Smooth muscle cell (in vitro differentiated cells): ENCODE measurements at regions not wholly inside any gene's neighbourhood (a gene's known extent, or its start where the extent isn't known, plus 50 kb on each side); places are given as distances from the start of the nearest gene placed in this dataset.

Experiments
- DNase-seq: peaks from one replicate; lab custom pipeline; 2025; ENCODE audit not compliant: unreplicated experiment; lab: John Stamatoyannopoulos, UW
- H2AFZ ChIP-seq: fragments of 200-600 bp; sonication (generic); 2 replicates; pipeline ENCODE4 v1.6.0; 2016; ENCODE audit warnings: antibody characterized with exemption, low read depth, mild to moderate bottlenecking
- H3F3A ChIP-seq: fragments of 200-600 bp; sonication (generic); 2 replicates; pipeline ENCODE4 v1.6.0; 2017; ENCODE audit warnings: antibody characterized with exemption, low read depth
- H3K27ac ChIP-seq: fragments of 200-600 bp; sonication (generic); 2 replicates; pipeline ENCODE4 v1.5.1; 2016; ENCODE audit warnings: low read depth, mild to moderate bottlenecking
- H3K27me3 ChIP-seq: fragments of 200-600 bp; sonication (generic); 2 replicates; pipeline ENCODE4 v1.6.1; 2016; ENCODE audit warnings: low read depth, mild to moderate bottlenecking
- H3K36me3 ChIP-seq: fragments of 200-600 bp; sonication (generic); 2 replicates; pipeline ENCODE4 v1.5.1; 2016; ENCODE audit warnings: low read depth
- H3K4me1 ChIP-seq: fragments of 200-600 bp; sonication (generic); 2 replicates; pipeline ENCODE4 v1.5.1; 2016; ENCODE audit warnings: low read depth
- H3K4me2 ChIP-seq: fragments of 200-600 bp; sonication (generic); 2 replicates; pipeline ENCODE4 v1.6.0; 2016; ENCODE audit warnings: mild to moderate bottlenecking
- H3K4me3 ChIP-seq: fragments of 200-600 bp; sonication (generic); 2 replicates; pipeline ENCODE4 v1.5.1; 2016; ENCODE audit warnings: mild to moderate bottlenecking
- H3K79me2 ChIP-seq: fragments of 200-600 bp; sonication (generic); 2 replicates; pipeline ENCODE4 v1.6.0; 2016; ENCODE audit warnings: low read depth, mild to moderate bottlenecking
- H3K9ac ChIP-seq: fragments of 200-600 bp; sonication (generic); 2 replicates; pipeline ENCODE4 v1.6.0; 2016; ENCODE audit warnings: low read depth
- H3K9me3 ChIP-seq: fragments of 200-600 bp; sonication (generic); replicated peaks from 2 replicates; pipeline ENCODE4 v1.5.1; 2016; ENCODE audit warnings: low read depth
- H4K20me1 ChIP-seq: fragments of 200-600 bp; sonication (generic); 2 replicates; pipeline ENCODE4 v1.6.0; 2016; ENCODE audit warnings: low read depth
- CTCF ChIP-seq: fragments of 200-600 bp; sonication (generic); IDR thresholded peaks from 2 replicates; pipeline ENCODE4 v1.5.1; 2017; ENCODE audit warnings: borderline replicate concordance, mild to moderate bottlenecking, antibody characterized with exemption; ENCODE audit not compliant: insufficient read depth, poor library complexity, severe bottlenecking
- WGBS: methylation state at CpG from one replicate; pipeline ENCODE4 v1.1.7; 2016; ENCODE audit warnings: low lambda C conversion rate; 5-methylcytosine and 5-hydroxymethylcytosine counted together

- Histone ChIP-seq H3K79me2 (no peaks in the 10 kb centered on the region), H3K36me3 (no peaks in the 10 kb centered on the region), H3K4me3 (no peak overlapping the region), H3K4me1 (no peaks in the 10 kb centered on the region), H3K27ac (no peak overlapping the region), H3K27me3 (peaks cover 34% of the 10 kb centered on the region), H3K9me3 (no peaks in the 10 kb centered on the region), H3K4me2 (no peak overlapping the region), H4K20me1 (no peaks in the 10 kb centered on the region), H3F3A (no peaks in the 10 kb centered on the region), H2AFZ (no peak overlapping the region), H3K9ac (no peak overlapping the region)
- no peak for TF ChIP-seq CTCF
- DNase-seq, result no peak
- WGBS, result 50% methylated on average over 1 of the region's 1 CpG
Measured at GRCh38 chr6:50970908-50971307, 152.2 kb downstream of the TFAP2B start.

GRCh38 chr6:50973464-50973863, 154.8 kb downstream of the TFAP2B start:
- no peak overlapping the region for H3K9ac ChIP-seq

GRCh38 chr6:50974319-50974718, 155.6 kb downstream of the TFAP2B start:
- Histone ChIP-seq H3K27ac (no peak overlapping the region), H3K36me3 (no peaks in the 10 kb centered on the region), H3K9ac (no peak overlapping the region), H3K4me3 (no peak overlapping the region), H3K4me2 (no peak overlapping the region), H3F3A (no peaks in the 10 kb centered on the region), H4K20me1 (no peaks in the 10 kb centered on the region), H3K79me2 (no peaks in the 10 kb centered on the region), H3K9me3 (no peaks in the 10 kb centered on the region), H2AFZ (no peak overlapping the region), H3K4me1 (peaks cover 8% of the 10 kb centered on the region), H3K27me3 (peaks cover 32% of the 10 kb centered on the region)
- 87% methylated on average over 3 of the region's 3 CpGs for WGBS
- no peak for TF ChIP-seq CTCF
- DNase-seq, result no peak

More at GRCh38 chr6:50973464-50973863, 154.8 kb downstream of the TFAP2B start:
- Histone ChIP-seq H3F3A (no peaks in the 10 kb centered on the region), H3K27me3 (peaks cover 35% of the 10 kb centered on the region), H3K79me2 (no peaks in the 10 kb centered on the region), H3K4me1 (no peaks in the 10 kb centered on the region), H3K36me3 (no peaks in the 10 kb centered on the region), H3K9me3 (no peaks in the 10 kb centered on the region), H3K27ac (no peak overlapping the region), H3K4me2 (no peak overlapping the region), H2AFZ (no peak overlapping the region), H3K4me3 (no peak overlapping the region), H4K20me1 (no peaks in the 10 kb centered on the region)
- TF ChIP-seq CTCF, result no peak
- WGBS, result 96% methylated on average over 2 of the region's 2 CpGs
- no peak for DNase-seq

GRCh38 chr6:50975216-50975615, 156.5 kb downstream of the TFAP2B start:
- Histone ChIP-seq H3K4me1 (peaks cover 11% of the 10 kb centered on the region), H3F3A (no peaks in the 10 kb centered on the region), H3K9ac (no peak overlapping the region), H3K4me2 (no peak overlapping the region), H3K27me3 (peaks cover 24% of the 10 kb centered on the region), H3K9me3 (no peaks in the 10 kb centered on the region), H3K36me3 (no peaks in the 10 kb centered on the region), H2AFZ (no peak overlapping the region), H3K27ac (no peak overlapping the region), H3K4me3 (no peak overlapping the region), H3K79me2 (no peaks in the 10 kb centered on the region), H4K20me1 (no peaks in the 10 kb centered on the region)
- WGBS, result 91% methylated on average over 2 of the region's 2 CpGs
- TF ChIP-seq CTCF, result no peak
- DNase-seq, result no peak
